ENCODE measurements at regions not wholly inside any gene's neighbourhood (a gene's known extent, or its start where the extent isn't known, plus 50 kb on each side); places are given as distances from the start of the nearest gene placed in this dataset.

DNA sequence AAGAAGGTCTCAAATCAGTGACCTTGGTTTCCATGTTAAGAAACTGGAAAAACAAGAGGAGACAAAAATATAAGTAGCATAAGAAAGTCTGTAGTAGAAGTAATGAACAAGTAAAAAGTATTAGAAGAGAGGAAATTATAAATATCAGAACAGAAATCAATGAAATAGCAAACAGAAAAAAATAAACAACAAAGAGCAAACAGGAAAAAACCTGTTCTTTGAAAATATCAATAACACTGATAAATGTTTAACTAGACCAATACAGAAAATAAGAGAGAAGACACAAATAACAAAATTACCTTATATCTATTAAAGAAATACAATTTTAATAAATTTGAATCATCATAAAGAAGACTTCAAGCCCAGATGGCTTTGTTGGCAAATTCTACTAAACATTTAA, 113.3 kb downstream of the MAIP1 start:
- TF ChIP-seq, protein P1, sequence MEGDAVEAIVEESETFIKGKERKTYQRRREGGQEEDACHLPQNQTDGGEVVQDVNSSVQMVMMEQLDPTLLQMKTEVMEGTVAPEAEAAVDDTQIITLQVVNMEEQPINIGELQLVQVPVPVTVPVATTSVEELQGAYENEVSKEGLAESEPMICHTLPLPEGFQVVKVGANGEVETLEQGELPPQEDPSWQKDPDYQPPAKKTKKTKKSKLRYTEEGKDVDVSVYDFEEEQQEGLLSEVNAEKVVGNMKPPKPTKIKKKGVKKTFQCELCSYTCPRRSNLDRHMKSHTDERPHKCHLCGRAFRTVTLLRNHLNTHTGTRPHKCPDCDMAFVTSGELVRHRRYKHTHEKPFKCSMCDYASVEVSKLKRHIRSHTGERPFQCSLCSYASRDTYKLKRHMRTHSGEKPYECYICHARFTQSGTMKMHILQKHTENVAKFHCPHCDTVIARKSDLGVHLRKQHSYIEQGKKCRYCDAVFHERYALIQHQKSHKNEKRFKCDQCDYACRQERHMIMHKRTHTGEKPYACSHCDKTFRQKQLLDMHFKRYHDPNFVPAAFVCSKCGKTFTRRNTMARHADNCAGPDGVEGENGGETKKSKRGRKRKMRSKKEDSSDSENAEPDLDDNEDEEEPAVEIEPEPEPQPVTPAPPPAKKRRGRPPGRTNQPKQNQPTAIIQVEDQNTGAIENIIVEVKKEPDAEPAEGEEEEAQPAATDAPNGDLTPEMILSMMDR (conservative IDR thresholded peaks at IDR 0.05; ENCODE audit: low read depth in 2 of 2), result no peak
- TF ChIP-seq EZH2 (IDR thresholded peaks at IDR 0.05; ENCODE audit: low read depth, unreplicated experiment), result no peak
- no peak for TF ChIP-seq EZH2phosphoT487 (IDR thresholded peaks at IDR 0.05; ENCODE audit: unreplicated experiment)
- no peak for TF ChIP-seq CREB1 (CRISPR knock-in tag; IDR thresholded peaks at IDR 0.05; ENCODE audit: low read depth)

Measured in GM23338 (cell line).